ENCODE measurements at regions not wholly inside any gene's neighbourhood (a gene's known extent, or its start where the extent isn't known, plus 50 kb on each side); places are given as distances from the start of the nearest gene placed in this dataset.
"Not testable (repeated sequence)": the region's sequence is repeated elsewhere in the genome, so short reads cannot be mapped to it uniquely, and the experiment has no call there.

GRCh38 chr12:97714107-97714563, 251.5 kb downstream of the RMST start:
- DNase-seq, result no peak

- no peak for DNase-seq
Observed at GRCh38 chr12:97716356-97716755, 253.8 kb downstream of the RMST start.

GRCh38 chr12:97723801-97724200, 261.2 kb downstream of the RMST start:
- not testable (repeated sequence) for DNase-seq

- no peak for DNase-seq
Observed at GRCh38 chr12:97745406-97746101, 282.9 kb downstream of the RMST start.

- no peak for DNase-seq
Observed at GRCh38 chr12:97748298-97748697, 285.7 kb downstream of the RMST start.

- no peak for DNase-seq
Observed at GRCh38 chr12:97751704-97752103, 289.1 kb downstream of the RMST start.

- no peak for DNase-seq
Observed at GRCh38 chr12:97752129-97752528, 289.5 kb downstream of the RMST start.

- DNase-seq, result no peak
Observed at GRCh38 chr12:97753332-97753731, 290.7 kb downstream of the RMST start.

GRCh38 chr12:97754306-97754705, 291.7 kb downstream of the RMST start:
- no peak for DNase-seq

GRCh38 chr12:97756066-97756666, 293.6 kb downstream of the RMST start:
- no peak for DNase-seq

GRCh38 chr12:97756741-97757140, 294.1 kb downstream of the RMST start:
- DNase-seq, result no peak

- DNase-seq, result no peak
Observed at GRCh38 chr12:97757481-97758193, 295.0 kb downstream of the RMST start.

- no peak for DNase-seq
Observed at GRCh38 chr12:97758194-97758501, 295.5 kb downstream of the RMST start.

GRCh38 chr12:97758586-97758985, 296.0 kb downstream of the RMST start:
- no peak for DNase-seq

GRCh38 chr12:97760601-97761000, 298.0 kb downstream of the RMST start:
- DNase-seq, result no peak

GRCh38 chr12:97763113-97763512, 300.5 kb downstream of the RMST start:
- no peak for DNase-seq

GRCh38 chr12:97764700-97765099, 302.1 kb downstream of the RMST start:
- no peak for DNase-seq

- no peak for DNase-seq
Observed at GRCh38 chr12:97767347-97767746, 304.7 kb downstream of the RMST start.

GRCh38 chr12:97778111-97778510, 315.5 kb downstream of the RMST start:
- DNase-seq, result no peak

GRCh38 chr12:97781342-97781741, 318.7 kb downstream of the RMST start:
- no peak for DNase-seq

- DNase-seq, result no peak
Observed at GRCh38 chr12:97784904-97785303, 322.3 kb downstream of the RMST start.

GRCh38 chr12:97790281-97790680, 327.7 kb downstream of the RMST start:
- DNase-seq, result no peak

GRCh38 chr12:97797473-97797872, 334.9 kb downstream of the RMST start:
- DNase-seq, result no peak

- no peak for DNase-seq
Observed at GRCh38 chr12:97800561-97800960, 338.0 kb downstream of the RMST start.

Data from hematopoietic multipotent progenitor cell treated with erythropoietin and hydrocortisone succinate and interleukin-3 and kit ligand, for 8 days (in vitro differentiated cells).